ENCODE measurements at regions not wholly inside any gene's neighbourhood (a gene's known extent, or its start where the extent isn't known, plus 50 kb on each side); places are given as distances from the start of the nearest gene placed in this dataset.

DNA sequence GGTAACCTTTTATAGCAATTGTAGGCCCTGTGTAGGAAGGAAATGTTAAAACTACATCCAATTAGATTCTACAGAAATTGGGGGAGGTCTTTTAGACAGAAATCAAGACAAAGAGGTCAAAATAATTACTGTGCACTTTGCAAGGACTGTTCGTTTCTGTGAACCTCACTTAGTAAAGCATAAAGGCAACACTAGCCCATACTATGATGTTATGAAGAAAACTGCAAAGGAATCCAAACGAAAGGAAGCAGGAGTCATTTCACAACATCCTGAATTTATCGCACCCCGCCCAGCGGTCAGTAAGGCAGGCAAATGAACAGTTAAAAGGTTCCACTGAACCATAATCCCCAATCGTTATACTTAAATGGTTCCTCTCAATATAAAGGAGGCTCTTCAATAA is 429.5 kb upstream of the ARID1B start:
- no peak for DNase-seq

DNA sequence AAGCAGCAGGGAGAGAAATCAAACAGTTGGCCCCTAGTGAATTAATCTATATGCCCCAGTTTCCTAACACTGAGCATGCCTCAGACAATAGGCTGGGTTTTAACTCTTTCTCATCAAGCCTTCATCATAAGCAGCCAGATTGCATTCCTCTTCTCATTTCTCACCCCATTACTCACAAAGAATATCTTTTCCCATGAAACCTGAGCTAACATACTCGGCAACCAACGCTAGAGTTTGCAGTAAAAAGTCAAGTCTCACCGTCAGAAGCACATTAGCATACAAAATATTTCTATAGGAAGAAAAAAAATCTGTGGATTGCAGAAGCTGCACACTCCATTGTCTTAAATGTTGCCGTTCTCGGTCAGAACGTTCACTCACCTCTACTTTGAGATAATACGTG is 429.9 kb upstream of the ARID1B start:
- DNase-seq, result no peak

DNA sequence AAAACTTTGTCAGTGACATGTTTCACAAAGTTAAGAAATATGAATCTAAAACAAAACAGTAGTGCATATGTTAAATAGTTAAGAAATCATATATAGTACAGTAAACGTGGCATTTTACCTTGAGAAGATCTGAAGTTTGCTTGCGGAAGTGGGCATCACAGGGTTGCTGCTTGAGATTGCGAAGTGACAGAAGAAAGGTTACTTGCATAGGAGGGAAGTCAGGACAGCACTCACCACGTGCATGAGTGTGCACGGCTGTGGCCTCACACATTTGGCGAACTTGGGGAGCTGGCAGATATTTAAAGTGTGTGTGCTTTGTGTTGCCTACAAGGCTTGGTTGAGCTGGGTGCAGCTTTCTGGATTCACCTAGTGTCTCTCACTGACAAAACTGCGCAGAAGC is 431.5 kb upstream of the ARID1B start:
- no peak for DNase-seq

DNA sequence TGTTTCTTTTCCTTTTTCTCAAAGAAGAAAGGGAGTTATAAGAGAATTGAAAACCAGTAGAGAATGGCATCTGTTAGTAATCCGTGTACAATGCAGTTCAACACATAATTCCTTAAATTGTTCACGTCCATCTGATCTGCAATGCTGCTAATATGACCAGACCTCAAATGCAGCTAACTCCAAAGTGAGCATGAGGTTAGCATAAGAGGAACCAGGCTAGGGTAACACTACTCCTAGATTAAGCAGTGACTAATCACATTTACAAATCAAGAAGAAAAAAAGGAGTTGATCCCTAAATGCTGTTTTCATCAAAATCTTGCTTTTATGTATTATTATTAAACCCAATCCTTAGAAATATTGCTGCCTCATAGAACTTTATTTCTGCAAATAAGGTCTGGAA is 432.7 kb upstream of the ARID1B start:
- no peak for DNase-seq

DNA sequence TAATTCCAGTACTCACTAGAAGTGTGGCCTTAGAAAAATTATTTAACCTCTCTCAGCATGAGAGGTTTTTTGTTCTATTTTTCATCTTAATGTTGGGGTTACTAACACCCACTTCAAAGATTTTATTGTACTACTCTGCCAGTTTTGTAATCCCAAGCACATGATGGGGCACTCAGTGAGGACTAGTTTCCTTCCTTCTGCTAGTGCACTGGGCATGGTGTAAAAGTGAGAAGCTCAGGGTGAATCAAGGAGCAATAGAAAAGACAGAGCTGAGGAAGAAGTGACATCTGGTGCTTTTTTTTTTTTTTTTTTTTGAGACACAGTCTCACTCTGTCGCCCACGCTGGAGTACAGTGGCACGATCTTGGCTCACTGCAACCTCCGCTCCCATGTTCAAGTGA is 439.4 kb upstream of the ARID1B start:
- DNase-seq, result no peak

DNA sequence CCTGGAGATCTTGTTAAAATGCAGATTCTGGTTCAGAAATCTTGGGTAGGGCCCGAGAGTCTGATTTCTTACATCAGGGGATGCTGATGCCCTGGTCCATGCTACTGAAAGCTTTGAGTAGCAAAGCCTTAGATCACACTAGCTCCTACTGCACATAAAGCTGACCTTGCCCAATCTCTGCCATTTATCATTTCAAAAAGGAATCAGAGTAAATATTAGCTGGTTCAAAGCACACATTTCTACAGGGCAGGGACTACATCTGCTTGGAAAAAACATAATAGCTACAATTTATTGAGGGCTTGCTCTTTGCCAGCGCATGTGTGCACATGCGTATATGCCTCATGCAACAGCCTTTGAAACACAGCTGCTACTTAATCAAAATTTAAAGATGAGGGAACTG is 440.4 kb upstream of the ARID1B start:
- no peak for DNase-seq

DNA sequence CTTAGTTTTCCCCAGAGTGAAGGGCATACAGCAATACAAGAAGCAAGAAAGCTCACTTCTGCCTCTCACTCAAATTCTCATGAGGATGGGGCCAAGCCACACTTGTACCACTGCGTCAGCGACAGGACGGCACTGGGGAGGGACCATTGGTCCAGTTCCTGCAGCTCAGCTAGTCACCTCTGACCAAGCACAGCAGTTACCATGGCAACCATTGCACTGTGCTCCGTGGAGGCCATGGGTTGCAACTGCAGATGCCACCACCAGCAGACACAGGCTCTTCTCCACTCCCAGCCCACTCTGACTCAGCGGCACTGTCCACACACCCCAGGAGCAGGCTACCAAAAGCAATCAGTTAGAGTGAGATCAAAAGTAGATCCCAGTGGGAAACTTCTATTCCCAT is 441.1 kb upstream of the ARID1B start:
- DNase-seq, result no peak

DNA sequence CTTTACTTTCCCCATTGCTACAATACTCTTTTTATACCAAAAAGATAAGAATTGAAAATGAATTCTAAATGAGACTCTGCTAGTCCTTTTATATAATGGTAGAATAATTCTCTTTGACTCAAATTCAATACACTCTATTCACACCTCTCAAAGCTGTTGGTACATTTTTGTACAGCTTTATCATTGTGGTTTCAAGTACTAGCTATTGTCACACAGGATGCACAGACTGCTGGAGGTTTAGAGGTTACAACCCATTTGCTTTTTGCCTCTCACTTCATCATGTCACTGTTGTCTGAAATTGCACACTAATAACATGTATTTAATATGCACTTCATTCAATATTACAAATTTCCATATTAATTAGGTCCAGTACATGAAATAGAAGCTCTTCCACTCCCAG is 442.2 kb upstream of the ARID1B start:
- DNase-seq, result no peak

DNA sequence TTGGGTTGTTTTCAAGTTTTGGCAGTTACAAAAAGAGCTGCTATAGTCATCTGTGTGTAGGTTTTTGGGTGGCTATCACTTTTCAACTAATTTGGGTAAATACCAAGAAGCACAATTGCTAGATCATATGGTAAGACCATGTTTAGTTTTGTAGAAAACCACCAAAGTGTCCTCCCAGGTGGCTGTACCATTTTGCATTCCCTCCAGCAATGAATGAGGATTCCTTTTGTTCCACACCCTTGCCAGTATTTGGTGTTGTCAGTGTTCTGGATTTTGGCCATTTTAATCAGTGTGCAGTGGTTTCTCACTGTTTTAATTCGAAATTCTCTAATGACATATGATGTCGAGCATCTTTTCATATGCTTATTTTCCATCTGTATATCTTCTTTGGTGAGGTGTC is 457.5 kb upstream of the ARID1B start:
- no peak for DNase-seq

DNA sequence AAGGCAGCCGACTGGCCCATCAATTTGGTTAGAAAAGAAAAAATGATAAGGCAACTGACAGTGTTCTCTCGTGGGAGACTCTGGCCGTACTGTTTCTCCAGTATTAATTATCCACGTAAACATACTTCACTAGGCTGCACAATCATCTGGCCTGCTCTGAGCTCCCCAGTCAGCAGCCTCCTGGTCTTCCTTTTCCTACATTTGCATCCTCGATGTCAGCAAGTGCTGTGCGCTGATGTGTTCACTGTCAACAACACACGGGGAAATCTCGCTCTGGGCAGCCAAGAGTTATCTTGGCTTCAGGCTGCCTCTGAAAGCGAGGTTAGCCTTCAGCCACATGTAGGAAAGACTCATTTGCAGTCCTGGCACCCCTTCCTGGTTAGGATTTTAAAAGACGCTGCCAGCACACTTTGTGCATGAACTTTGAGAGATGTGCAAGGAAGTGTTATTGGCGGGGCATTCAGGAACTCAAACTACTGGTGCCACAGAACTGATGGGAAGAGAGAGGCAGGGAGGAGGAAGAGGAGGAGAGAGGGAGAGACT is 460.5 kb upstream of the ARID1B start:
- DNase-seq, result no peak

DNA sequence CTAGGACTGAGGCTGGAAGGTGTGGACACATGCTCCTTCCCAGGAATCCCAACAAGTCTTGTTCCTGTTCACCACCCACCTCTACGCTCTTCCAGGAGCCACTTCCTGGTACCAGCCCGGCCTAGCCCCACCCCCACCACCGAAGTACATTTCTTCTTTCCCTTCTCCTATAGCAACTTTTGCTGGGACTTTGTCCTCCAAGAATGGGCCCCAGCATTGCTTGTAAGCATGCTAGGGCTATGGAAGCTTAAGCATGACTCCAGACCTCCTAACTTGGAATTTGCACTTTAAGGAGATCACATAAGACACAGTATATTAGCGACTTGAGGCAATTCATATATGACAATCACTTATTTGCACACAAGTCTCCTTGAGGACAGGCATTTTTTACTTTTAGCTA is 462.0 kb upstream of the ARID1B start:
- no peak for DNase-seq

DNA sequence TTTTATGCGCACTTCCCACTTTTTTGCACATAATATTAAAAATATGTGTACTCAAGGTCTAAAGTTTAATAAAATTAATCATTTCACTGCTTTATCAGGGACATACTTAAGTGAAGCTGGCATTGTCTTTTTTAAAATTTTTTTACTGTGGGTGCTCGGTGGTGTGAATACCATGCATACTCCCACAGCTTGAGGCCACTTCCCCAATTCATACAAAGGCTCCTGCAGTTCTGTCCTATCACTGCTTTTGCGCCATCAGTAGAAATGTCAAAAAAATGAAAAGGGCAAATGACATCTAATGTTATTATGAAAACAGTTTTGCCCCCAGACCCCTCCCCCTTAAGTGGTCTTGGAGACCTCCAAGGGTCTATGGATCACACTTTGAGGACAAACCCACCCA is 464.1 kb upstream of the ARID1B start:
- no peak for DNase-seq

DNA sequence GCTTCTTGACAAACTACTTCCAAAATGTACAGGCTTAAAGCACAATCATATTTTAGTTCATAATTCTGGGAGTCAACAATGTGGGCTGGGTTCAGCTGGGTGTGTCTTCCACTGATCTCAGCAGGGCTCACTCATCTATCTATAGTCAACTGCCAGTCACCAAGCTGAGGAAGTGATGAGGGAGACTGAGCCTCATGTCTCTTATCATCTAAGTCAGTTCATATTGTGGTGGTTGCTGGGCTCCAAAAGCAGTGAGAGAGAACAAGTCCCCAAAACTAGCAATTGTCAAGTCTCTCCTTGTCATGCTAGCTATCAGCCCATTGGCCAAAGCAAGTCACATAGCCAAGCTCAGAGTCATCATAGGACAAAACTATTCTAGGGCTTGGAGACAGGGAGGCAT is 465.9 kb upstream of the ARID1B start:
- no peak for DNase-seq

DNA sequence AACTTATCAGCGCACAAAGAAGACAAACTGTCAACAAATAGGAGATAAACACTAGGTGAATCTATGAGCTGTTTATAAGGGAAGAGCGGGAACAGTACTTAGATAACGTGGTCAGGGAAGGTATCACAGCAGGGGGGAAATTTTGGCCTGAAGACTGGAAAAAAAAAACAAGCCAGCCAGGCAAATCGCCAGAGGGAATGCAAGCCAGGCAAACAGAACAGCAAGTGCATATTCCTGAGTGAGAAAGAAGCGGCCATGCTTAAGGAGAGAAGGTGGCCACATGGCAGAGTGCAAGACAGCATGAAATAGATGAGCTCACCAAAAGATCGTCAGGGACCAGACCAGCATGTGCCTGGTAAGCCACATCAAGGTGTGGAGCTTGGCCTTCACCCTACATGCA is 466.5 kb upstream of the ARID1B start:
- DNase-seq, result no peak

DNA sequence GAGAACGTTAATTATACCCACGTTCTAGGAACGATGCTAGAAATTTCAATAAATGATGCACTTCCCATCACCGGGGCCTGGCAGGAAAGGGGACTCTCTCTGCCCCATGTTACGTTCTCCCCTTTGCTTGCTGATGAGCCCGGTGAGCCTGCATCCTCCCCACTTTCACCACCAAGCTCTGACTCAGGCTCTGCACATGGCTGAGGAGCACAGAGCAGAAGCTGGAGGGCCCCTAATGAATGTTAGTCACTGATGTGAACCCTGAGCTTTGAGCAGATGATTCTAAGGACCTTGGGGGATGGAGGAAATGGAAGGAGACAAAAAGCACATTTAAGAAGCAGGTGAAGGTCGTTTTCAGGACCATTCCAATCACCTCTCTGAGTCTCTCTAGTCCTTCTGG is 468.2 kb upstream of the ARID1B start:
- no peak for DNase-seq

DNA sequence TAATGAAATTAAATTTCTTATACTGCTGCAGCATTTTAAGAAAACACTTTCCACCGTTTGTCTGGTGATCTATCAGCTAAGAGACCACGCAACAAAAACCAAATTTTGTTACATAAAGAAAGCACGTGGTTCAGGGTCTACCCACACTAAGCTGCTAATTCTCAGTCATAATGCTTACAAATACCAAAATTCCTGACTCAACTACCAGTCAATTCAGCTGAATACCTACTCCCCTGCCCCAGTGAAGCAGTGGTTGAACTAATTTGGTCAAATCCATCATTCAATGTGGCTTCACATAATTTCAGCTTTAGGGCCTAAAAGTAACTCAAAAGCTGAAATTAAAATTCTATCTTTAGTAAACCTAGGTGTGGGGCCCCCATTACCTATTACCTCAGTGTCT is 468.6 kb upstream of the ARID1B start:
- no peak for DNase-seq

DNA sequence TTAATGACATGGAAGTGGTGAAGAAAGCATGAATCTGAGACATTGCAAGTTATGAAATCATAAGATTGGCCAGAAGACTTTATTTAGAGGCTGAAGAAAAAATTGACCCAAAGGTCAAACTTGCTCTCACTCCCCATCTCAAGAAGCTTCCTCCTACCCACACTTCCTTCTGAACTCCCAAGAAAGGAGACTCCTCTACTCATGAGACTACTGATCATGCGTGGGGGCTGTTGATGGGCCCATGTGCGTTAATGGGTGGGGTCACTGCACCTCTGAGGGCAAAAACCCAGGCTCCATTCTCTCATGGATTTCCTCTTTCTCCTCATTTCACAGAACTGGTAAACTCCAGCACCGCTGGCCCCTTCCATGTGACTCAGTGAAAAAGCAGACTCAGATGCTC is 470.6 kb upstream of the ARID1B start:
- DNase-seq, result no peak

DNA sequence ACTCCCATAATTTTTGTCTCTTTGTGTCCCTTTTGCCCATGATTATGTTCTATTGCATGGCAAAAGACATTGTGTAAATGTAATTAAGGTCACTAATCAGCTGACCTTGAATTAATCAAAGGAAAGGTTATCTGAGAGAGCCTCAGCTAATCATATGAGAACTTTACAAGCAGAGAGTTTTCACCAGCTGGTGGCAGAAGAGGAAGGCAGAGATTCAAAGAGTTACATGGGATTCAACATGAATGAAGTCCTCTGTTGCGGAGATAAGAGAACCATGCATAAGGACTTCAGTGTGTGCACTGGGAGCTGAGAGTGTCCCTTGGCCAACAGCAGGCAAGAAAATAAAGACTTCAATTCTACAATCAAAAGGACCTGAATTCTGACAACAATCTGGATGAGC is 494.1 kb upstream of the ARID1B start:
- no peak for DNase-seq

DNA sequence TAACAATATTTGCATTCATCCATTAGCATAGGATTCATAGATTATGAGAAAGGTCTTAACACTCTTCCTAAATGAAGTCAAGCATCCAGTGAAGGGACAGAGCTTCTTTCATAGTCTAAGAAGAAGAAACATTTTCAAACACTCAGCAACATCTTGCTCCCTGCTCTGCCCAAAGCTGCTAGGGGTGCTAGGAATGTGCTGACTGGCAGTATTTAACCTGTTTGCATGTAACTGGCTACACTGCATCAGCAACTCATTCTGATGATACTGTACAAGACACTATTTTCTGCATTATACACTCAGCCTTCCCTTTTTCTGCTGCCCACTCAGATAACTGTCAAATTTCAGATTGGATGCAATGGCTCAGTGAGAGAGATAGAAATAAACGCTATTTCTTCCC is 495.1 kb upstream of the ARID1B start:
- DNase-seq, result no peak

DNA sequence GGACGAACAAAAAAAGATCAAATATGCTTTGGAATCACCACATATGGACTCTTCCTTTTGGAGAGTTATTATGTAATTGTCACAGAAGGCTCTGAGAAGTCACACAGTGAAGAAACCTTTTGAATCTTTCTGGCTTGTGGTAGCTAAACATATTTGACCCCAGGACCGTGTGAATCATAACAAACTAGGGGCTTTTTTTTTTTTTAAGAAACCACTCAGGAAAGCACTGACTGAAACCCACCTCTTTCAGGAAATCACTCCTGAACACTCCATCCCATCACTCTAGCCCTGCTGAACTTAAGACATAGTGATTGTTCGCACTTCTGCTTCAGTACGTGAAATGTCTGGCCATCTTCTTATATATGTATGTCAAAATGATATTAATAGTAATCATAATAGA is 495.9 kb upstream of the ARID1B start:
- DNase-seq, result no peak

DNA sequence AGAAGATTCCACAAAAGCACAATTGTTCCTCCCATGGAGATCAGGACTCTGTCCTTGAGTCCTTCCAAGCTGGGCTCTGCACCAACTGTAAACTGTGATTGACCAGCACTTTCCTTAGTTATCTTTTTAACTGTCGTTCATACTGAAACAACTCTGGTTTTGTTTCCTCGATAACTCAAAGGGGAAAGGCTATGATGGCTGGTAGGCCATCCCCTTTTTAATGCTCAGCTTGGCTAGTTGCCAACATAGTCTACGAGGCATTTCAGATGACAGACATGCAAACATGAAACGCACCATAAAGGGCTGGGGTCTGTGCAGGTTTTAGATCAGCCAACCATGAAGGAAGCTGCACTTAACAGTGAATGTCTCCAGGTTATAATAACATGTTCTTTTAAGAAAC is 497.1 kb upstream of the ARID1B start:
- DNase-seq, result no peak

DNA sequence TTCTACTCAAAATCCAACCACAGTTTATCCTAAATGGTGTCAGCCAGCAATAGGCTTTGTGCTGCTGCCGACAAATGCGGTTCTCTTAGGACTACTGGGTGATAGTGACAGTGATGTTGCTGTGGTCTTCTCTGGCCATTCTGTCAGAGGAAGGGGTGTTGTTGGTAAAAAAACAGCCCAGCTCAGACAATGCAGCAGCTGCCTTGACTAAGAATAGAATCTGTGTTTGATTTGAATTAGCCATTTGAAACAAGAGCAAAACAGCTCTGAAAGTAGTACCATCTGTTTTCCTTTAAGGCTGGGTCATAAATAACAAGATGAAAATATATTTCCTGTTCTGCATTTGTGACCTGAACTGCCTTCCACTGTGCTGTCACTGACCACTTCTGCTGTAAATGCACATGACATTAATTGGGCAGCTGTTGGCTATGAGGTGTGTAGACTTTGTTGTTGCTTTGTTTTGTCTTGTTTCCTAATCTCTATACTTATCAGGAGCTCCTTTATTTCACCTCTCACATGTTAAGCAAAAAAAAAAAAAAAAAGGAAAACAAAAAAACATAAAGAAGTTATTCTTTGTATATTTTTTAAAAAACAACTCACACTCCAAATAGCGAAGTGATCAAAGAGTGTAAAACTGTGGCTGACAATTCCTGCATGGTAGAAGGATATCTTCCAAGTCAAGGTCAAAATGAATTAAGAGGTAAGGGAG is 497.8 kb upstream of the ARID1B start:
- DNase-seq, result no peak

DNA sequence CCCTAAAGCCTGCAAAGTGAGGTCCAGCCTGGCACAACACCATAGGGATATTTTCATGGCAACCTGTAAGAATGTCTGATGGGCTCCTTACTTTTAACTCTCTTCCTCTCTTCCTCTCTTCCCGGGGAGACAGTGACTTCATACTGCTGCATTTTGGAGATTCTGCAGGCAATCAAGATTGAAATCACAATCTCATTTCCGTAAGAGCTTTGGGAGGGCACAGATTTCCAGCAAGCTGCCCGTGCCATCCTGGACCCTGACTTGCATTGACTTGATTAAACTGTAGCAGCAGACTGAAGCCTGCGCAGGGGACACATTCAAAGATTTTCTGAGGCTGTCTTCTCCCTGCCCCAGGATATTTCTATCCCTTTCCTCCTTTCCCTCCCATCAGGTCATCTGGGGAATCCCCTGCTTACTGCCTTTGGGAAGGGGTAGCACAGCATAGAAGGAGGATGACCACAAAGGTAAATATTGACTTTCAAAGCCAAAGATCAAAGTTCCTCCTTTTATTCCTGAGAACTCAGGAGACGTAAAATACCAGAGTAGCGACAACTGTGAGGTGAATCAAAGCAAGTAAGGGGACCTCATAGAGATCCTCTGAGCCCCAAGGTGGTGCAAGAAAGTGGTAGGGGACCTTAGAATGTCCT is 504.0 kb upstream of the ARID1B start:
- no peak for DNase-seq

DNA sequence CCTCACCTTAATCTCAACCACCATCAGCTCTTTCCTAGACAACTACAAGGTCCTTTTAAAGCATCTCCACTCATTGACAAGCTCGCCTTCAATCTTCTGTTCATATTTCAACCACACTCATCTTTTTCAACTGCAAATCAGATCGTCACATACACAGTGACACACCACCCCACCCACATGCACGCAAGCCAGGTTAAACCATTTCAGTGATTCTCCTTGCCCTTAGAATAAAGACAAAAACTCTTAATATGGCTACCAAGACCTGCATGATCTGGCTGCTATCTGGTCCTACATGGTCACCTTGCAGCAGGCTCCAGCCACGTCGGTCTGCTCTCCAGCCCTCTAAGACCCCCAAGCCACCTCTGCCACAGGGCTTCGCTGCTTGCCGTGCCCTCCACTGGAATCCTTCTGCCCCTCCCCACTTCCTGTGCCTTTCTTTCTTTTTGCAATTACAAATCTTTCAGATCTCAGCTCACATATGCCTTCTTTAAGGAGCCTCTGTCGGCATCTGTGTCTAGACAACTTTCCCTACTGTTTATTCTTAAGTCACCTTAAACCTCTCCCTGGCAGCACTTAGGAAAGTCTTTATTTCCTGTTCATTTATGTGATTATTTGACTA is 507.3 kb upstream of the ARID1B start:
- DNase-seq, result no peak

DNA sequence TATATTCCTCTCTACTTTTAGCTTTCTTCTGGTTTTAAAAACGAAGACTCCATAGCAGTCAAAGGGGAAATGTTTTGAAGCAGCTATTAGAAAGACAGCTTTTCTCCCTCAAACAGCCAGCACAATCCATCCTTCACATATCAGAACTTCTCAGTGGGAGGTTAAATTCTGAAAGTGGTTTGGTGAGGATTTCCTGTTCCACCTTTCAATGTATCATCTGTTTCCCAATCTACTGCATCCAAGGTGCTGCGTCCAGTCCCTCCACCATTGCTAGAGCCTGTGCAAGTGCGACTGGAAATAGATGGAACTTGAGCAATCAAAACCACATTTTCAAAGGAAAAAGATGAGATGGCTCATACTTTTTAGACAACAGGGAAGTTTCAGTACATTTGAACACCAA is 508.3 kb upstream of the ARID1B start:
- no peak for DNase-seq

Data from CD4-positive, alpha-beta T cell treated with Interleukin-17A for 1 hour (primary cell).